ENCODE measurements at regions not wholly inside any gene's neighbourhood (a gene's known extent, or its start where the extent isn't known, plus 50 kb on each side); places are given as distances from the start of the nearest gene placed in this dataset.
"Not testable (repeated sequence)": the region's sequence is repeated elsewhere in the genome, so short reads cannot be mapped to it uniquely, and the experiment has no call there.

DNA sequence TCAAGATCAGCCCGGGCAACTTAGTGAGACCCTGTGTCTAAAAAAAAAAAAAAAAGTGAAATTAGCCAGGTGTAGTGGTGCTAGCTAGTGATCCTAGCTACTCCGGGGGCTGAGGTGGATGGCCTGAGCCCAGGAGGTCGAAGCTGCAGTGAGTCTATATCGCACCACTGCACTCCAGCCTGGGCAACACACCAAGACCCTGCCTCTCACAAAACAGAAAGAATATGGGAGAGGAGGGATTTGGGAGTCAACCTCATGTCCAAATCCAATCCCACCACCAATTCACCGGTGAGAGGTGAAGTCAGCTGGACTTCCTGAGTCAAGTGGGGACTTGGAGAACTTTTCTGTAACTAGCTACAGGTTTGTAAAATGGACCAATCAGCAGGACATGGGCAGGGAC lies 80.5 kb upstream of the MFGE8 start:
- H3K36me3 ChIP-seq (ENCODE audit: control insufficient read depth, insufficient read depth, low read length): no peaks in the 10 kb centered on the region
- H3K4me3 ChIP-seq (ENCODE audit: insufficient read depth, low read depth, low read length): no peak overlapping the region
- no peaks in the 10 kb centered on the region for H3K4me1 ChIP-seq (ENCODE audit: control insufficient read depth, insufficient read depth, low read length)
- no peaks in the 10 kb centered on the region for H3K9me3 ChIP-seq (ENCODE audit: control insufficient read depth, low read length)
- no peaks in the 10 kb centered on the region for H3K27me3 ChIP-seq (ENCODE audit: control insufficient read depth, insufficient read depth, low read length, poor library complexity, severe bottlenecking)
- H3K27ac ChIP-seq (ENCODE audit: insufficient read depth, low read depth, low read length, poor library complexity, severe bottlenecking): no peak overlapping the region
- WGBS, 2 experiments: 83 to 87% methylated on average over 4 to 5 of the region's 5 CpGs

GRCh38 chr15:88994286-88994685 lies 81.1 kb upstream of the MFGE8 start:
- no peaks in the 10 kb centered on the region for H3K9me3 ChIP-seq (ENCODE audit: control insufficient read depth, low read length)
- no peaks in the 10 kb centered on the region for H3K27me3 ChIP-seq (ENCODE audit: control insufficient read depth, insufficient read depth, low read length, poor library complexity, severe bottlenecking)
- H3K4me1 ChIP-seq (ENCODE audit: control insufficient read depth, insufficient read depth, low read length): no peaks in the 10 kb centered on the region
- H3K36me3 ChIP-seq (ENCODE audit: control insufficient read depth, insufficient read depth, low read length): no peaks in the 10 kb centered on the region
- H3K4me3 ChIP-seq (ENCODE audit: insufficient read depth, low read depth, low read length): no peak overlapping the region
- 80 to 89% methylated on average over 1 of the region's 1 CpG for WGBS, 2 experiments
- H3K27ac ChIP-seq (ENCODE audit: insufficient read depth, low read depth, low read length, poor library complexity, severe bottlenecking): no peak overlapping the region

GRCh38 chr15:88995449-88995848 lies 82.3 kb upstream of the MFGE8 start:
- Histone ChIP-seq H3K27me3 (ENCODE audit: control insufficient read depth, insufficient read depth, low read length, poor library complexity, severe bottlenecking) (no peaks in the 10 kb centered on the region), H3K36me3 (ENCODE audit: control insufficient read depth, insufficient read depth, low read length) (no peaks in the 10 kb centered on the region), H3K27ac (ENCODE audit: insufficient read depth, low read depth, low read length, poor library complexity, severe bottlenecking) (no peak overlapping the region), H3K4me3 (ENCODE audit: insufficient read depth, low read depth, low read length) (no peak overlapping the region), H3K9me3 (ENCODE audit: control insufficient read depth, low read length) (no peaks in the 10 kb centered on the region), H3K4me1 (ENCODE audit: control insufficient read depth, insufficient read depth, low read length) (no peaks in the 10 kb centered on the region)
- 59 to 61% methylated on average over 3 of the region's 3 CpGs for WGBS, 2 experiments

DNA sequence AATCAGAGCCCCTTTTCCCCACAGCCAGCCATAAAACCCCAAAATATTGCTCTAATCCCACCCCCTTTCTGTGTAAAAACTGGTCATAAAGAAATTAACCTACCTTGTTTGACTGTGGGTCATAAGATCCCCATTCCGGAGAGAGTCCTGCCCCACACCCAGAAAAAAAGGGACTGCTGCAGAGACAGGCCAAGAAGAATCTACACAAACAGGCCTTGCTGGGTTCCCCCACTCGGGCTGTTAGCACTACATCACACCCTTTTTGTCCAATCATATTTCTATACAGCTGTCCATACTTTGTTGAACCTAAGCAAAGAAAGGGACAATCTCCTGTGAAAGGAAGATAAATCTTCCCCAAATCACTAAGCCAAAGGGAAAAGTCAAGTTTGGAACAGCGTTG lies 84.4 kb upstream of the MFGE8 start:
- no peaks in the 10 kb centered on the region for H3K36me3 ChIP-seq (ENCODE audit: control insufficient read depth, insufficient read depth, low read length)
- H3K4me1 ChIP-seq (ENCODE audit: control insufficient read depth, insufficient read depth, low read length): peaks cover 4% of the 10 kb centered on the region
- H3K4me3 ChIP-seq (ENCODE audit: insufficient read depth, low read depth, low read length): no peak overlapping the region
- no peak overlapping the region for H3K27ac ChIP-seq (ENCODE audit: insufficient read depth, low read depth, low read length, poor library complexity, severe bottlenecking)
- H3K9me3 ChIP-seq (ENCODE audit: control insufficient read depth, low read length): no peaks in the 10 kb centered on the region
- WGBS, 2 experiments: 84 to 90% methylated on average over 2 to 3 of the region's 3 CpGs
- no peaks in the 10 kb centered on the region for H3K27me3 ChIP-seq (ENCODE audit: control insufficient read depth, insufficient read depth, low read length, poor library complexity, severe bottlenecking)

GRCh38 chr15:88998980-88999713 lies 86.0 kb upstream of the MFGE8 start:
- H3K9me3 ChIP-seq (ENCODE audit: control insufficient read depth, low read length): no peaks in the 10 kb centered on the region
- H3K4me1 ChIP-seq (ENCODE audit: control insufficient read depth, insufficient read depth, low read length): peaks cover 5% of the 10 kb centered on the region
- H3K4me3 ChIP-seq (ENCODE audit: insufficient read depth, low read depth, low read length): no peak overlapping the region
- H3K36me3 ChIP-seq (ENCODE audit: control insufficient read depth, insufficient read depth, low read length): no peaks in the 10 kb centered on the region
- WGBS, 2 experiments: 50 to 51% methylated on average over 7 of the region's 7 CpGs
- no peaks in the 10 kb centered on the region for H3K27me3 ChIP-seq (ENCODE audit: control insufficient read depth, insufficient read depth, low read length, poor library complexity, severe bottlenecking)
- H3K27ac ChIP-seq (ENCODE audit: insufficient read depth, low read depth, low read length, poor library complexity, severe bottlenecking): no peak overlapping the region

GRCh38 chr15:89001708-89002275 lies 86.5 kb upstream of the ABHD2 start:
- 93 to 95% methylated on average over 4 of the region's 4 CpGs for WGBS, 2 experiments
- H3K4me3 ChIP-seq (ENCODE audit: insufficient read depth, low read depth, low read length); H3K36me3 ChIP-seq (ENCODE audit: control insufficient read depth, insufficient read depth, low read length); H3K27me3 ChIP-seq (ENCODE audit: control insufficient read depth, insufficient read depth, low read length, poor library complexity, severe bottlenecking); H3K4me1 ChIP-seq (ENCODE audit: control insufficient read depth, insufficient read depth, low read length); H3K27ac ChIP-seq (ENCODE audit: insufficient read depth, low read depth, low read length, poor library complexity, severe bottlenecking); H3K9me3 ChIP-seq (ENCODE audit: control insufficient read depth, low read length): not testable (repeated sequence)

GRCh38 chr15:89002281-89002761 lies 85.9 kb upstream of the ABHD2 start:
- H3K4me3 ChIP-seq (ENCODE audit: insufficient read depth, low read depth, low read length): no peak overlapping the region
- H3K9me3 ChIP-seq (ENCODE audit: control insufficient read depth, low read length): no peaks in the 10 kb centered on the region
- no peaks in the 10 kb centered on the region for H3K27me3 ChIP-seq (ENCODE audit: control insufficient read depth, insufficient read depth, low read length, poor library complexity, severe bottlenecking)
- 61 to 63% methylated on average over 5 of the region's 5 CpGs for WGBS, 2 experiments
- peaks cover 5% of the 10 kb centered on the region for H3K4me1 ChIP-seq (ENCODE audit: control insufficient read depth, insufficient read depth, low read length)
- H3K27ac ChIP-seq (ENCODE audit: insufficient read depth, low read depth, low read length, poor library complexity, severe bottlenecking): no peak overlapping the region
- H3K36me3 ChIP-seq (ENCODE audit: control insufficient read depth, insufficient read depth, low read length): no peaks in the 10 kb centered on the region

- Histone ChIP-seq H3K4me1 (ENCODE audit: control insufficient read depth, insufficient read depth, low read length) (peaks cover 5% of the 10 kb centered on the region), H3K9me3 (ENCODE audit: control insufficient read depth, low read length) (no peaks in the 10 kb centered on the region), H3K27ac (ENCODE audit: insufficient read depth, low read depth, low read length, poor library complexity, severe bottlenecking) (no peak overlapping the region), H3K27me3 (ENCODE audit: control insufficient read depth, insufficient read depth, low read length, poor library complexity, severe bottlenecking) (no peaks in the 10 kb centered on the region), H3K36me3 (ENCODE audit: control insufficient read depth, insufficient read depth, low read length) (no peaks in the 10 kb centered on the region), H3K4me3 (ENCODE audit: insufficient read depth, low read depth, low read length) (no peak overlapping the region)
- 90 to 91% methylated on average over 5 of the region's 5 CpGs for WGBS, 2 experiments
Observed at GRCh38 chr15:89002830-89003229, 85.4 kb upstream of the ABHD2 start.

GRCh38 chr15:89003865-89004725 lies 84.2 kb upstream of the ABHD2 start:
- 50 to 53% methylated on average over 11 of the region's 11 CpGs for WGBS, 2 experiments
- H3K4me1 ChIP-seq (ENCODE audit: control insufficient read depth, insufficient read depth, low read length): peaks cover 5% of the 10 kb centered on the region
- no peak overlapping the region for H3K27ac ChIP-seq (ENCODE audit: insufficient read depth, low read depth, low read length, poor library complexity, severe bottlenecking)
- H3K4me3 ChIP-seq (ENCODE audit: insufficient read depth, low read depth, low read length): no peak overlapping the region
- no peaks in the 10 kb centered on the region for H3K36me3 ChIP-seq (ENCODE audit: control insufficient read depth, insufficient read depth, low read length)
- no peaks in the 10 kb centered on the region for H3K27me3 ChIP-seq (ENCODE audit: control insufficient read depth, insufficient read depth, low read length, poor library complexity, severe bottlenecking)
- no peaks in the 10 kb centered on the region for H3K9me3 ChIP-seq (ENCODE audit: control insufficient read depth, low read length)

DNA sequence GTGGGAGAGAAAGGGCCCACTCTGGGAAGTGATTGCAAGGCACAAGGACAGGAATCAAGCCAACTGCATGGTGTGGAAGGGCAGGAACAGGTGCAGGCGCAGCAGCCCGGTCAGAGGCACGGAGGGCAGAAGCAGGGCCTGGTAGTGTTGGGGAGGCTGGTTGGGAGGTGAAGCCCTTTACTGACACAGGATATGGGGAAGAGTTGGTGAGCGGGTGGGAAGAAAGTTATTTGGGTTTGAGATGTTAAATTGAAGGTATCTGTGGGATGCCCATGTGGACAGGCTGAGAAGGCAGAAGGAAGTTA lies 83.6 kb upstream of the ABHD2 start:
- H3K9me3 ChIP-seq (ENCODE audit: control insufficient read depth, low read length): no peaks in the 10 kb centered on the region
- WGBS, 2 experiments: 90 to 92% methylated on average over 4 of the region's 4 CpGs
- H3K4me1 ChIP-seq (ENCODE audit: control insufficient read depth, insufficient read depth, low read length): peaks cover 5% of the 10 kb centered on the region
- no peaks in the 10 kb centered on the region for H3K36me3 ChIP-seq (ENCODE audit: control insufficient read depth, insufficient read depth, low read length)
- H3K4me3 ChIP-seq (ENCODE audit: insufficient read depth, low read depth, low read length): no peak overlapping the region
- no peak overlapping the region for H3K27ac ChIP-seq (ENCODE audit: insufficient read depth, low read depth, low read length, poor library complexity, severe bottlenecking)
- no peaks in the 10 kb centered on the region for H3K27me3 ChIP-seq (ENCODE audit: control insufficient read depth, insufficient read depth, low read length, poor library complexity, severe bottlenecking)
